ENCODE measurements at regions not wholly inside any gene's neighbourhood (a gene's known extent, or its start where the extent isn't known, plus 50 kb on each side); places are given as distances from the start of the nearest gene placed in this dataset.
"Not testable (repeated sequence)": the region's sequence is repeated elsewhere in the genome, so short reads cannot be mapped to it uniquely, and the experiment has no call there.

GRCh38 chr6:12624142-12624837 lies 92.3 kb upstream of the PHACTR1 start:
- Mint-ChIP-seq H3K27me3 (ENCODE audit: unreplicated experiment) (no peaks in the 10 kb centered on the region), H3K36me3 (ENCODE audit: insufficient read depth, unreplicated experiment) (no peaks in the 10 kb centered on the region), H3K4me3 (ENCODE audit: low read depth, unreplicated experiment) (no peak overlapping the region), H3K27ac (ENCODE audit: unreplicated experiment) (no peak overlapping the region), H3K9me3 (ENCODE audit: low read depth, unreplicated experiment) (no peaks in the 10 kb centered on the region), H3K4me1 (ENCODE audit: low read depth, unreplicated experiment) (no peaks in the 10 kb centered on the region)
- TF ChIP-seq, protein P1, sequence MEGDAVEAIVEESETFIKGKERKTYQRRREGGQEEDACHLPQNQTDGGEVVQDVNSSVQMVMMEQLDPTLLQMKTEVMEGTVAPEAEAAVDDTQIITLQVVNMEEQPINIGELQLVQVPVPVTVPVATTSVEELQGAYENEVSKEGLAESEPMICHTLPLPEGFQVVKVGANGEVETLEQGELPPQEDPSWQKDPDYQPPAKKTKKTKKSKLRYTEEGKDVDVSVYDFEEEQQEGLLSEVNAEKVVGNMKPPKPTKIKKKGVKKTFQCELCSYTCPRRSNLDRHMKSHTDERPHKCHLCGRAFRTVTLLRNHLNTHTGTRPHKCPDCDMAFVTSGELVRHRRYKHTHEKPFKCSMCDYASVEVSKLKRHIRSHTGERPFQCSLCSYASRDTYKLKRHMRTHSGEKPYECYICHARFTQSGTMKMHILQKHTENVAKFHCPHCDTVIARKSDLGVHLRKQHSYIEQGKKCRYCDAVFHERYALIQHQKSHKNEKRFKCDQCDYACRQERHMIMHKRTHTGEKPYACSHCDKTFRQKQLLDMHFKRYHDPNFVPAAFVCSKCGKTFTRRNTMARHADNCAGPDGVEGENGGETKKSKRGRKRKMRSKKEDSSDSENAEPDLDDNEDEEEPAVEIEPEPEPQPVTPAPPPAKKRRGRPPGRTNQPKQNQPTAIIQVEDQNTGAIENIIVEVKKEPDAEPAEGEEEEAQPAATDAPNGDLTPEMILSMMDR (IDR thresholded peaks at IDR 0.05; ENCODE audit: unreplicated experiment), result no peak
- BruUV-seq (replicated peaks), result no TSS peak
- CTCF ChIA-PET, result no interaction called here
- DNase-seq, result no peak
- intact Hi-C loops (cut with micrococcal nuclease; ENCODE audit: unreplicated experiment), result no loop called here

DNA sequence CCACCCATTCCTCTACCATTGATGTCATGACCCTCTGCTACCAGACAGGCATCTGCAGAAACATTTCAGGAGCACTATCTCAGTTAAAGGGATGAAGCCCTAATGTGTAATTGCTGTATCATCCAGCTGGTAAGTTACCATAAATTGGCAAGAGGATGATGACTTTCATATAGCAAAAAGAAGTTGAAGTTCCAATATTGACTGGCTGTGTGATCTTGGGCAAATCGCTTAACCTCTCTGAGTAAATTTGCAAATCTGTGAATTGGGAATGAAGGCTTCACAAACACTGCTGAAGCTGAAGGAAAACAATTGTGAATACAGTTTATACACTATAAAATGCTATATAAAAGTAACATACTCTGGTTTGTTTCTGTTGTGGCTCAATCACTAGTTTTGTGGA lies 89.5 kb upstream of the PHACTR1 start:
- Mint-ChIP-seq H3K36me3 (ENCODE audit: insufficient read depth, unreplicated experiment) (no peaks in the 10 kb centered on the region), H3K4me3 (ENCODE audit: low read depth, unreplicated experiment) (no peak overlapping the region), H3K27me3 (ENCODE audit: unreplicated experiment) (no peaks in the 10 kb centered on the region), H3K4me1 (ENCODE audit: low read depth, unreplicated experiment) (no peaks in the 10 kb centered on the region), H3K9me3 (ENCODE audit: low read depth, unreplicated experiment) (no peaks in the 10 kb centered on the region), H3K27ac (ENCODE audit: unreplicated experiment) (no peak overlapping the region)
- CTCF ChIA-PET, result no interaction called here
- TF ChIP-seq, protein P1 (IDR thresholded peaks at IDR 0.05; ENCODE audit: unreplicated experiment), result no peak
- no peak for DNase-seq
- intact Hi-C loops (cut with micrococcal nuclease; ENCODE audit: unreplicated experiment), result no loop called here
- BruUV-seq (replicated peaks), result no TSS peak

- intact Hi-C loops (cut with micrococcal nuclease; ENCODE audit: unreplicated experiment), result no loop called here
- Mint-ChIP-seq H3K27me3 (ENCODE audit: unreplicated experiment) (peaks cover 4% of the 10 kb centered on the region), H3K36me3 (ENCODE audit: insufficient read depth, unreplicated experiment) (no peaks in the 10 kb centered on the region), H3K4me1 (ENCODE audit: low read depth, unreplicated experiment) (no peaks in the 10 kb centered on the region), H3K27ac (ENCODE audit: unreplicated experiment) (no peak overlapping the region), H3K4me3 (ENCODE audit: low read depth, unreplicated experiment) (no peak overlapping the region), H3K9me3 (ENCODE audit: low read depth, unreplicated experiment) (no peaks in the 10 kb centered on the region)
- TF ChIP-seq, protein P1 (IDR thresholded peaks at IDR 0.05; ENCODE audit: unreplicated experiment), result no peak
- no TSS peak for BruUV-seq (replicated peaks)
- DNase-seq, result no peak
- CTCF ChIA-PET, result no interaction called here
These were observed 88.2 kb upstream of the PHACTR1 start for GRCh38 chr6:12628327-12628726.

GRCh38 chr6:12633746-12634145 lies 82.8 kb upstream of the PHACTR1 start:
- CTCF ChIA-PET; H3K27ac Mint-ChIP-seq (ENCODE audit: unreplicated experiment); H3K4me1 Mint-ChIP-seq (ENCODE audit: low read depth, unreplicated experiment); H3K4me3 Mint-ChIP-seq (ENCODE audit: low read depth, unreplicated experiment); BruUV-seq (replicated peaks); H3K9me3 Mint-ChIP-seq (ENCODE audit: low read depth, unreplicated experiment); H3K36me3 Mint-ChIP-seq (ENCODE audit: insufficient read depth, unreplicated experiment); DNase-seq: not testable (repeated sequence)
- H3K27me3 Mint-ChIP-seq (ENCODE audit: unreplicated experiment), result peaks cover 25% of the 10 kb centered on the region
- intact Hi-C loops (cut with micrococcal nuclease; ENCODE audit: unreplicated experiment), result loop anchor here (10.0 kb wide), 1 partner anchor 479 kb away; no protein-coding TSS in a partner anchor

DNA sequence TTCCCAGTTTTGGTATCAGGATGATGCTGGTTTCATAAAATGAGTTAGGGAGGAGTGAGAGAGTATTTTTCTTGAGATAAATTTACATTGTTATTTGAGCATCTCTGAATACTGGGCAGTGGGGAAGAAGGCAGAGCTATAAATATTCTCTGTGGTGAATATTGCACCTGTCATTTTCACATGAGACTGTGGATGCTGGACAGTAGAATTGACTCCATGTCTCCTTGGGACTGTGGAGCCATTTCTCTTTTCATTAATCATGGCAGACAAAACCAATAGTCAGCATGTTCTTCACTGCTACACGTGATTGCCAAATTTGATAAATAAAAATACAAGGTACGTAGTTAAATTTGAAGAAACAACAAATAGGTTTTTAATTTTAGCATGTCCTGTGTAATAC lies 81.2 kb upstream of the PHACTR1 start:
- no peak for DNase-seq
- no TSS peak for BruUV-seq (replicated peaks)
- Mint-ChIP-seq H3K4me3 (ENCODE audit: low read depth, unreplicated experiment) (no peak overlapping the region), H3K9me3 (ENCODE audit: low read depth, unreplicated experiment) (peaks cover 3% of the 10 kb centered on the region), H3K27ac (ENCODE audit: unreplicated experiment) (no peak overlapping the region), H3K36me3 (ENCODE audit: insufficient read depth, unreplicated experiment) (no peaks in the 10 kb centered on the region), H3K4me1 (ENCODE audit: low read depth, unreplicated experiment) (peaks cover 8% of the 10 kb centered on the region), H3K27me3 (ENCODE audit: unreplicated experiment) (peaks cover 25% of the 10 kb centered on the region)
- CTCF ChIA-PET, result interaction anchor here (0.6 kb wide), 1 partner anchor 312 kb away, joined by 6 read pairs; no protein-coding TSS in a partner anchor
- TF ChIP-seq, protein P1 (IDR thresholded peaks at IDR 0.05; ENCODE audit: unreplicated experiment), result no peak
- intact Hi-C loops (cut with micrococcal nuclease; ENCODE audit: unreplicated experiment), result loop anchor here (10.0 kb wide), 1 partner anchor 481 kb away; no protein-coding TSS in a partner anchor

Measured in Calu3 (cell line).